IMR-90 (cell line): ENCODE measurements at regions not wholly inside any gene's neighbourhood (a gene's known extent, or its start where the extent isn't known, plus 50 kb on each side); places are given as distances from the start of the nearest gene placed in this dataset.

Experiments used
- BHLHE40 ChIP-seq: fragments of 150-350 bp; IDR thresholded peaks from 2 replicates; pipeline ENCODE4 v1.6.1; 2016; ENCODE audit warnings: mild to moderate bottlenecking, low read depth, low read length
- CHD1 ChIP-seq: IDR thresholded peaks from 2 replicates; pipeline ENCODE4 v1.6.1; 2012; ENCODE audit warnings: low read depth, low read length, improper control_type of control experiment
- CTCF ChIP-seq: conservative IDR thresholded peaks from 2 replicates; pipeline ENCODE4 v1.5.1; 2012; ENCODE audit warnings: mild to moderate bottlenecking, low read depth, low read length, improper control_type of control experiment
- ELK1 ChIP-seq: fragments of 150-350 bp; IDR thresholded peaks from 2 replicates; pipeline ENCODE4 v1.6.1; 2016; ENCODE audit warnings: low read depth, mild to moderate bottlenecking, low read length, moderate library complexity, borderline replicate concordance
- MAFK ChIP-seq: IDR thresholded peaks from 2 replicates; pipeline ENCODE4 v1.6.1; 2012; ENCODE audit warnings: low read depth, low read length, improper control_type of control experiment
- MAZ ChIP-seq: IDR thresholded peaks from 2 replicates; pipeline ENCODE4 v1.6.1; 2012; ENCODE audit warnings: low read depth, mild to moderate bottlenecking, low read length, improper control_type of control experiment, moderate library complexity, borderline replicate concordance
- NFE2L2 ChIP-seq: fragments of 150-350 bp; IDR thresholded peaks from 2 replicates; pipeline ENCODE4 v1.6.1; 2016; ENCODE audit warnings: low read depth, mild to moderate bottlenecking, low read length
- POLR2A ChIP-seq: IDR thresholded peaks from 2 replicates; pipeline ENCODE4 v1.6.1; 2012; ENCODE audit warnings: mild to moderate bottlenecking, low read depth, low read length
- RFX5 ChIP-seq: IDR thresholded peaks from 2 replicates; pipeline ENCODE4 v1.8.0; 2012; ENCODE audit warnings: low read depth, mild to moderate bottlenecking, low read length, moderate library complexity
- SMC3 ChIP-seq: fragments of 150-350 bp; IDR thresholded peaks from 2 replicates; pipeline ENCODE4 v1.6.1; 2016; ENCODE audit warnings: low read depth, mild to moderate bottlenecking, antibody characterized with exemption, low read length, moderate library complexity
- USF2 ChIP-seq: fragments of 150-350 bp; IDR thresholded peaks from 2 replicates; pipeline ENCODE4 v1.6.1; 2017; ENCODE audit warnings: mild to moderate bottlenecking, antibody characterized with exemption, low read length, low read depth

- TF ChIP-seq CTCF (no peak), USF2 (no peak), POLR2A (no peak), NFE2L2 (no peak), CHD1 (no peak), BHLHE40 (no peak), SMC3 (no peak), MAZ (no peak), ELK1 (no peak), RFX5 (no peak), MAFK (no peak)
These were observed 120.0 kb downstream of the GALR1 start for GRCh38 chr18:77369644-77370043.
